K562 (cell line): ENCODE measurements at regions not wholly inside any gene's neighbourhood (a gene's known extent, or its start where the extent isn't known, plus 50 kb on each side); places are given as distances from the start of the nearest gene placed in this dataset.

Experiments
- BHLHE40 ChIP-seq: IDR thresholded peaks from 2 replicates; pipeline ENCODE4 v1.6.1; 2011; ENCODE audit warnings: low read length, improper control_type of control experiment
- GTF2A2 ChIP-seq: IDR thresholded peaks from 2 replicates; pipeline ENCODE4 v1.6.1; 2016; ENCODE audit warnings: mild to moderate bottlenecking, missing genetic modification characterization, missing compliant biosample characterization
- POLR2A ChIP-seq: fragments of 450-650 bp; conservative IDR thresholded peaks from 2 replicates; pipeline ENCODE4 v1.6.1; 2016
- PTBP1 ChIP-seq: fragments of 200-400 bp; formaldehyde crosslinking; IDR thresholded peaks from 2 replicates; pipeline ENCODE4 v1.6.1; 2017; ENCODE audit warnings: low read depth, low read length
- RFX5 ChIP-seq: IDR thresholded peaks from 2 replicates; pipeline ENCODE4 v1.6.1; 2011; ENCODE audit warnings: low read depth, mild to moderate bottlenecking, improper control_type of control experiment, low read length

- no peak for TF ChIP-seq PTBP1
- no peak for TF ChIP-seq BHLHE40
- no peak for TF ChIP-seq POLR2A
- TF ChIP-seq GTF2A2 (tag) = no peak
- TF ChIP-seq RFX5 = no peak
Observed at GRCh38 chr5:161150441-161150988, 298.5 kb upstream of the ATP10B start.
